Lower lobe of right lung (tissue), 2 donors: ENCODE measurements at regions not wholly inside any gene's neighbourhood (a gene's known extent, or its start where the extent isn't known, plus 50 kb on each side); places are given as distances from the start of the nearest gene placed in this dataset.
"Not testable (repeated sequence)": the region's sequence is repeated elsewhere in the genome, so short reads cannot be mapped to it uniquely, and the experiment has no call there.

Experiments used
- ATAC-seq, 2 donors: fragments of 200-7000 bp; cut with Tn5 transposase; one replicate each; pipeline ENCODE4 v1.9.1; 2020 to 2022; ENCODE audit warnings: mild to moderate bottlenecking in 2 of 2, moderate library complexity in 2 of 2
- DNase-seq: peaks from one replicate; pipeline ENCODE4 v3.0.0-alpha.2; 2020
- H3K27ac ChIP-seq: fragments of 200-600 bp; one replicate; pipeline ENCODE4 v1.8.0; 2022
- H3K27me3 ChIP-seq: fragments of 200-600 bp; one replicate; pipeline ENCODE4 v1.8.0; 2022; ENCODE audit warnings: low read depth
- H3K36me3 ChIP-seq: fragments of 200-600 bp; one replicate; pipeline ENCODE4 v1.8.0; 2022; ENCODE audit warnings: mild to moderate bottlenecking
- H3K4me1 ChIP-seq: fragments of 200-600 bp; one replicate; pipeline ENCODE4 v1.8.0; 2022
- H3K4me3 ChIP-seq: fragments of 200-600 bp; one replicate; pipeline ENCODE4 v1.8.0; 2022; ENCODE audit warnings: mild to moderate bottlenecking
- H3K9me3 ChIP-seq: fragments of 200-600 bp; one replicate; pipeline ENCODE4 v1.8.0; 2022
- intact Hi-C: fragments of 100-400 bp; cut with DNase I; formaldehyde crosslinking; loops from one replicate; pipeline ENCODE4 v1.11.0; 2022
- TF ChIP-seq, protein P1 (sequence below): fragments of 200-600 bp; IDR thresholded peaks from one replicate; pipeline ENCODE4 v1.8.0; 2022; ENCODE audit warnings: antibody characterized with exemption, mild to moderate bottlenecking
- donor health status: DM: no; HTN: yes; CAD: no; lungs with severe emphysema.

GRCh38 chr11:104781037-104781436, 117.2 kb downstream of the CASP12 start:
- TF ChIP-seq, protein P1, sequence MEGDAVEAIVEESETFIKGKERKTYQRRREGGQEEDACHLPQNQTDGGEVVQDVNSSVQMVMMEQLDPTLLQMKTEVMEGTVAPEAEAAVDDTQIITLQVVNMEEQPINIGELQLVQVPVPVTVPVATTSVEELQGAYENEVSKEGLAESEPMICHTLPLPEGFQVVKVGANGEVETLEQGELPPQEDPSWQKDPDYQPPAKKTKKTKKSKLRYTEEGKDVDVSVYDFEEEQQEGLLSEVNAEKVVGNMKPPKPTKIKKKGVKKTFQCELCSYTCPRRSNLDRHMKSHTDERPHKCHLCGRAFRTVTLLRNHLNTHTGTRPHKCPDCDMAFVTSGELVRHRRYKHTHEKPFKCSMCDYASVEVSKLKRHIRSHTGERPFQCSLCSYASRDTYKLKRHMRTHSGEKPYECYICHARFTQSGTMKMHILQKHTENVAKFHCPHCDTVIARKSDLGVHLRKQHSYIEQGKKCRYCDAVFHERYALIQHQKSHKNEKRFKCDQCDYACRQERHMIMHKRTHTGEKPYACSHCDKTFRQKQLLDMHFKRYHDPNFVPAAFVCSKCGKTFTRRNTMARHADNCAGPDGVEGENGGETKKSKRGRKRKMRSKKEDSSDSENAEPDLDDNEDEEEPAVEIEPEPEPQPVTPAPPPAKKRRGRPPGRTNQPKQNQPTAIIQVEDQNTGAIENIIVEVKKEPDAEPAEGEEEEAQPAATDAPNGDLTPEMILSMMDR, result no peak
- Histone ChIP-seq H3K4me3 (no peak overlapping the region), H3K27ac (no peak overlapping the region), H3K4me1 (no peaks in the 10 kb centered on the region), H3K36me3 (no peaks in the 10 kb centered on the region), H3K9me3 (no peaks in the 10 kb centered on the region), H3K27me3 (no peaks in the 10 kb centered on the region)
- no peak for ATAC-seq
- no peak for DNase-seq
- intact Hi-C loops, result no loop called here

- no peak overlapping the region for H3K27ac ChIP-seq
- TF ChIP-seq, protein P1, result no peak
- H3K4me3 ChIP-seq, result no peak overlapping the region
- no peaks in the 10 kb centered on the region for H3K36me3 ChIP-seq
- DNase-seq (no peak), ATAC-seq (no peak)
- H3K9me3 ChIP-seq, result peaks cover 7% of the 10 kb centered on the region
- H3K4me1 ChIP-seq, result peaks cover 7% of the 10 kb centered on the region
- H3K27me3 ChIP-seq, result no peaks in the 10 kb centered on the region
- intact Hi-C loops, result no loop called here
These were observed 121.6 kb downstream of the CASP12 start for GRCh38 chr11:104776501-104777170.

- Histone ChIP-seq H3K27ac (no peak overlapping the region), H3K9me3 (peaks cover 7% of the 10 kb centered on the region), H3K4me1 (peaks cover 7% of the 10 kb centered on the region), H3K36me3 (no peaks in the 10 kb centered on the region), H3K4me3 (no peak overlapping the region), H3K27me3 (no peaks in the 10 kb centered on the region)
- DNase-seq, result no peak
- intact Hi-C loops, result no loop called here
- TF ChIP-seq, protein P1, result no peak
- no peak for ATAC-seq
These were observed 123.7 kb downstream of the CASP12 start for GRCh38 chr11:104774578-104774977.

DNA sequence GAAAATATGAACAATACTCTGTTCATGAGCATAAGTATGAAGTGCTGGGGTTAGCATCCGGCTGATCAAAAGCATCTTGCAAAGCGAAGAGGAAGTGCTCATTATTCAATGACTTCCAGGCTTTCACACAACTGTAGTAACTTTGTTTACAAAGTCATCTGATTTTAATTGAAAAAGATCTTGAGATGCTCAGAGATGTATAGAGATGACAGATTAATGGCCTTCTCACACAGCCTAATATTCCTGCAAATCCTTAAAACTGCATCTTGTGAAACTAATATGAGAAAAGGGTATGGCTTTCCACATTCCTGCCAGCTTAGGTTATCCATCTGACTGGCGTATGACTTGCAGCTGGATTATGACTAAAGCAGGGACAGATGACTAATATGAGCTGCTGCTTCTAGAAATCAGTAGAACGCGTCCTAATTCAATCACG, 125.4 kb downstream of the CASP12 start:
- Histone ChIP-seq H3K4me1 (peaks cover 7% of the 10 kb centered on the region), H3K4me3 (no peak overlapping the region), H3K27me3 (no peaks in the 10 kb centered on the region), H3K36me3 (no peaks in the 10 kb centered on the region), H3K9me3 (peaks cover 7% of the 10 kb centered on the region), H3K27ac (no peak overlapping the region)
- intact Hi-C loops, result no loop called here
- TF ChIP-seq, protein P1, result no peak
- ATAC-seq (peak; percentile 27 to 40), DNase-seq (no peak)

DNA sequence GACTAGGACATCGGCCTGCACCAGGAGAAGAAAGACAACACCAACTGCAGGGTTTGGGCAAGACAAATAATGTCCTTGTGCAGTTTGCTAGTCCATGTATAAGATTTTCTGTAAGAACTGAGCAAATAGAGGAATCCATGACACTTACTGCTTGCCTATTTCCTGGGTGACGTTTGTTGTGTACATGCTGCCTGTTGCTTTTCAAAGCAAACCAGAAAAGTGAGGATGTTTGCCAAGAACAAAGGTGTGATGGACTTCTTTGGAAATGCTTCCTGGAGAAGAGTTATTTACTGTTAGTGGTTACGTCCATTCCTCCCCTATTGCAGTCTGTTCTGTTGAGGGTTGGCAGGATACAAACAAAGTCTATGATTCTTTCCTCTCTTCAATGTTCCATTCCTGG, 126.5 kb downstream of the CASP12 start:
- H3K27ac ChIP-seq, result no peak overlapping the region
- DNase-seq (no peak), ATAC-seq (no peak)
- H3K9me3 ChIP-seq, result peaks cover 7% of the 10 kb centered on the region
- no peaks in the 10 kb centered on the region for H3K36me3 ChIP-seq
- H3K4me1 ChIP-seq, result peaks cover 7% of the 10 kb centered on the region
- H3K4me3 ChIP-seq, result no peak overlapping the region
- TF ChIP-seq, protein P1, result no peak
- intact Hi-C loops, result no loop called here
- H3K27me3 ChIP-seq, result no peaks in the 10 kb centered on the region

DNA sequence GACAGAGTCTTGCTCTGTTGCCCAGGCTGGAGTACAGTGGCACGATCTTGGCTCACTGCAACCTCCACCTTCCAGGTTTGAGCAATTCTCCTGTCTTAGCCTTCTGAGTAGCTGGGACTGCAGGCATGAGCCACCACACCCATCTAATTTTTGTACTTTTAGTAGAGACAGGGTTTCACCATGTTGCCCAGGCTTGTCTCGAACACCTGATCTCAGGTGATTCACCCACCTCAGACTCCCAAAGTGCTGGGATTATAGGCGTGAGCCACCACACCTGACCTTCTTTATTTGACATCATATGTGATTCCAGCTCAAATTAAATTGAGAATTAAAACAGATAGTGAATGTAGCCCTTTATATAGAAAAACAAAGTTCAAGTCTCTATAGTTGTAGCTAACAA, 127.2 kb downstream of the CASP12 start:
- H3K36me3 ChIP-seq, H3K4me3 ChIP-seq, ATAC-seq, H3K9me3 ChIP-seq, H3K27ac ChIP-seq, DNase-seq, H3K27me3 ChIP-seq, H3K4me1 ChIP-seq, intact Hi-C loops: not testable (repeated sequence)
